GM18868 (cell line): ENCODE measurements at regions not wholly inside any gene's neighbourhood (a gene's known extent, or its start where the extent isn't known, plus 50 kb on each side); places are given as distances from the start of the nearest gene placed in this dataset.

Experiments used
- ATAC-seq: cut with Tn5 transposase; IDR thresholded peaks from one replicate; pipeline ENCODE4 v1.9.1; 2021; ENCODE audit warnings: mild to moderate bottlenecking, moderate library complexity; ENCODE audit not compliant: unreplicated experiment

DNA sequence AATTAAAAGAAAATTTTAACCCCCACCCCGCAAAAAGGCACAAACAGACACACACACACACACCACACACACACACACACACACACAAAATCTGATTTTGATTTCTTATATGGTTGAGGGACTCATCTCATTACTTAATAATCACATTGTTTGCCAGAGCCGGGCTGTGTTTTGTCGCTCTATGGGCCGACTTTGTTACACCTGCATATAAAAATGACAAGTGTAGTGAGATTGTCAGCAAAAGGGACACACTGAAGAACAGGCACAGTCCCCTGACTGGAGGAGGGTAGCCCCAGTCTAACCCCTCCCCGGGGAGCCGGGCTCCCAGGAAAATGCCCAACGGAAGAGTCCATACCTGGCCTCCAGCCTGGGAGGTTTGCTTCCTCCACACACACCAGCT, 221.6 kb downstream of the ENGASE start:
- ATAC-seq: no peak

DNA sequence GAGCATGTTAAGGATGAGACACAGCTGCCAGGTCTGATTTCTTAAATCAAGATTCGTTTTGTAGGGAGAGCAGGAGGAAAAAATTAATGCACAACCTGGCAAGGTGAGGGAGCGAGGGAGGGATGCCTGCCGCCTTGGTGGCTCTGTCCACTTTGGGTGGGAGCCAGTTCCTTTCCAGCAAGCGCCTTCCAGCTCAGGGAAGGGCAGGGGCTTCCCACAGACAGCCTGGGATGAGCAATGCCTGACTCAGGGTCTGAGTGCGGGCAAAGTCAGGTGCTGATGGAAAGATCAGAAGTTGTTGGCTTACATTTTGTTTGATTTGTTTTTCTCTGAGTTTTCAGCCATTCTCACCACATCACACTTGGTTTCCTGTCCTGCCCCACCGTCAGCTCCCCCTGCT, 220.7 kb downstream of the ENGASE start:
- ATAC-seq: no peak

DNA sequence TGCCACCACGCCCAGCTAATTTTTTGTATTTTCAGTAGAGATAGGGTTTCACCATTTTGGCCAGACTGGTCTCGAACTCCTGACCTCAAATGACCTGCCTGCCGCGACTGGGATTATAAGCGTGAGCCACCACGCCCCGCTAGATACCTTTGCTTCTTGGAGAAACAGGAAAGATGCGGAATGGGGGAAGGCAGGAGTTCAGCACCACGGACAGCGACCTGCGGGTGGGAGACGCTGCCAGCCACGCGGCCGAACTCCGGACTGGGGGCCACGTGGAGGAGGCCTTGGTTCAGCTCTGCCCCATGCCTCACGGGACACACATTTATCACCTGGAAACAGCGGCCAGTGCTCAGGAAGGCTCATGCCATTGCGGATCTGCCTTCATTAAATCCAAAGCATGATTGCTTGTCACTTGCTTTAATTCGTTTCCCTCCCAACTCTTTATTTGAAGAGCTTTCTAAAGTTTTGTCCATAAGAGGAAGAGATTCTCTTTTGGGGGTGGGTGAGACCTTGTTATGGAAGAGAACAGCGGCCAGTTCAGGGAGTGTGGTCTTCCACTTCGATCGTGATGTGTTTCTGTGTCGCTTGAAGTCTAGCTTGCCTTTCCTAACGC, 219.9 kb downstream of the ENGASE start:
- ATAC-seq: no peak

DNA sequence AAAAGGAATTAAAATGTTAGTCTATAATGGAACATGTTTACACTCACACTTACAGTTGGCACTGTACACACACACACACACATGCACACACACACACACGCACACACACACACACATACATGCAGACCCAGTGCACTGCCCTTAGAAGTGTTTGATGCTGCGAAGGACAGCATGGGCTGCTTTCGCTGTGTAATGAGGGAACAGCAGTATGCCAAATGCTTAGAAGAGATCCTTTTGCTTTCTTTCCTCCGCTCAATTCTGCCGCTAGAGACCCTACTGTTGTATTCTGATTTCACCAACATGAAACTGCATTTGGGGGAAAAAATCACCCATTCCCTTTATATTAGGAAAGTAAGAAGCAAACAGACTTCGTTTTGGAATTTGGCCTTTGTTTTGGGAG, 217.9 kb downstream of the ENGASE start:
- no peak for ATAC-seq

DNA sequence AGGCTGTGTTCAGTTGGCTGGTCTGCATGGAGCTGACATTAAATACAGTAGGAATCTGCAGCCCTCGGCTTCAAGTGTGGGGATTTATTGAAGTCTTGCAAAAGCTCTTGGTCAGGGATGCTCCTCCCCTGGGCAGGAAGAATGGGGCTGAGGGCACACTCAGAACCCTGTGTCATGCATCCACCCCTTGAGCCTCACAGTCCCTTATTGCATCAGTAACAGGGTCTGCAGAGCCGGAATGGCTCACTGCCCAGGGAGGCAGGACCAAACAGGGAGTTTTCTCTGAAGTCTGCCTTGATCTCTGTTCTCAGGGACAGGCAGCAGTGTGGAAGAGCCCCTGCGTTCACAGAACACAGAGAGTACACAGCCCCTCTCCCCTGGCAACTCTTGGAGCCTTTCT, 216.8 kb downstream of the ENGASE start:
- ATAC-seq: no peak

DNA sequence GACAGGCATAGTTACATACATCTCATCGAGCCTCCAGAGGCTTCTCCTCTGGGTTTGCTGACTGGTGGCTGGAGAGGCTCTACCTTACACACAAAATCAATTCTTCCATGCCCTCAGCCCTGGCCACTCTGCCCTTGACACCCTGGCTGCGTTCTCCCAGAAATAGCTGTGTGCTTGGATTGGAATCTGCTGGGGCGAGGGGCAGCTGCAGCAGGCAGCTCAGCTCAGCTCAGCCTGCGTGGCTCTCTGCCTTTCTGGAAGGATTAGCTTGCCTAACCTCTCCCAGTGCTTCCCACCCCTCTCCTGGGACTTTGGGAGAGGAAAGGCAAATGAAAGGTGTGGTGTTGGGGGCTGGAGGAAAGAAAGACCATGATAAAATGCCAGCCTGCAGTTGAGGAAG, 216.1 kb downstream of the ENGASE start:
- ATAC-seq: no peak

DNA sequence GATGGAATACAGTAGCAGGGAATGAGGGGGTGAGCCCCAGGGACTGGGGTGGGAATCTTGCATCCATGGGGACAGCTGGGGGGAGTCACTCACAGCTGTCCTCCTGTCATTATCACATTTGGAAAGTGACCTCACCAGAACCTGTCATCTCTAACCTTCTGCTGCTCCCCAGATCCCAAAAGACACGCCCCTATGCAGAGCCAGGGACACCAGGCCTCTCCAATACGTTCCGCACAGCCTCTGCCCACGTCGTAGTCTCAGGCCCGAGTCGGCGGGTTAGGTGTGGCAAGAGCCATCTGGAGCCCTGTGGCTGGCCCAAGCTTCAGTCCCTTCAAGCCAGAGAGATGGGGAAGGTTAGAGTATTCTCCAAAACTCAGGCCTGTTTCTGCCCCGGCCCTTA, 214.3 kb downstream of the ENGASE start:
- ATAC-seq: no peak

DNA sequence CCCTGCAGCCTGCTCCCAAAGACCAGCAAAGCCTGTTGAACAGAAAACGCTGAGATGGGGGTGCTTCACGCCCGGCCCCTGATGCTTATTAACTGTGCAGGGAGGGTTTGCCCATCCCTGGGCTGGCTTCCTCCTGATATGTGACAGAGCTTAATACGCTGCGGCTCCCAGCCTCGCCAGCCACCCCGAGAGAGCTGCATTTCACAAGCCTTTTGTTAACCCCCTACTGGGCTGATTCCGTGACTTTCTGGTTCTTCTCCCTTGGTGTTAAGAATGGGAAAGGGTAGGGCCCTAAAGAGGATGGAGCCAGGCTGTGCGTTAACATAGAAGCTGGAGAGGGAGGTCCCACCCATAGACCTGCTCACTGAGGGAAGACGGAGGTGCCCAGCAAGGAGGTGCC, 211.8 kb downstream of the ENGASE start:
- no peak for ATAC-seq

DNA sequence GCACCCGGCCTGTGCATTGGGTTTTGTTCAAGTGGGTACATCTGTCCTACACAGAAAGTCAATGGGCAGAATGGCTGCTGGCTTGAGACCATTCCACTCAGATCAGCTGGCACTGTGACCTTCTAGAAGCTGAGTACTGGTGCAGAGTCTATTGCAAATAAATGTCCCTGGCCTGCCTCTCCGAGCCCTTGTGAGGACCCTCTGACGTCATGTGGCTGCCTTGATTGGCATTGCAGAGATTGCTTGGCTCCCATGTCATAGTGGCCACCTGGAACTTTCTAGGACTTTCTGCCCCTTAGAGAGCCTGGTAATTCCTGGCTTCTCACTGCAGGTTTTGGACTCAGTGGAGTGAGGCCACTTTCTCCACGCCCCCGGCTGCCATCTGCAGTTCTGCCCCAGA, 211.3 kb downstream of the ENGASE start:
- ATAC-seq: no peak

DNA sequence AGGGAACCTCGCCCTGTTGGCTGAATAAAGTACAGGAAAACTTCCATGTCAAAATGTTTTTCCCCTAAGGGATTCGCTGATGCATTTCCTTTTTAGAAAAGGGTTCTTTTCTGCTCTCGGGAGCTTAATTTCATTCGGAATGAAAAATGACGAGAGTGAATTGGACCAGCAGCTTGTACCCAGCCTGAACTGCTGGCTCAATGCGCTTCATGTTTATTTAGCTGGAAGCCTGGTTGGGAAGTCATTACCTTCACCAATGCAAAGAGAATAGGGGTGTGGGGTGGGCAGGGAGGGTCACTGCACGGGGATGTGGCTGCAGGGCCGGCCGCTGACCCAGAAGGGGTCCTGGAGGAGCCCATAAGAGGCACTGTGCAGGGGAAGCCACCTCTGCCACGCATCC, 207.7 kb downstream of the ENGASE start:
- no peak for ATAC-seq

DNA sequence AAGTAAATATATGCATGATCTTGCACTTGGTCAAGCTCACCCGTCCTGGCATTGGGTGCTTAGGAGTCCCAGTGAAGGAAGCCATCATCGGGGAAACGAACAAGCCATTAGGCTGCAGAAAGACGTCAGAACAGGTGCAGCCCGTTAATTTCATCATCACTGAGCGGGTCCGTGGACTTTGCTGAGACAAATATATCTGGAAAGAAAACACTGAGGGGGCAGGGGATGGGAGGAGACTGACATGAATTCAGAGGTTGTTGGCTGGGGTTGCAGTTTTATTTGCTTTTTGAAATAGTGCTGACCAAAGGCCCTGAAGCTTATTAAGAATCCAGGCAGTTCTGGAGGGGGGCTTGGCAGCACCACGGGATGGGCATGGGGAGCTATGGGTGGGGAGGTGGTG, 207.2 kb downstream of the ENGASE start:
- no peak for ATAC-seq

DNA sequence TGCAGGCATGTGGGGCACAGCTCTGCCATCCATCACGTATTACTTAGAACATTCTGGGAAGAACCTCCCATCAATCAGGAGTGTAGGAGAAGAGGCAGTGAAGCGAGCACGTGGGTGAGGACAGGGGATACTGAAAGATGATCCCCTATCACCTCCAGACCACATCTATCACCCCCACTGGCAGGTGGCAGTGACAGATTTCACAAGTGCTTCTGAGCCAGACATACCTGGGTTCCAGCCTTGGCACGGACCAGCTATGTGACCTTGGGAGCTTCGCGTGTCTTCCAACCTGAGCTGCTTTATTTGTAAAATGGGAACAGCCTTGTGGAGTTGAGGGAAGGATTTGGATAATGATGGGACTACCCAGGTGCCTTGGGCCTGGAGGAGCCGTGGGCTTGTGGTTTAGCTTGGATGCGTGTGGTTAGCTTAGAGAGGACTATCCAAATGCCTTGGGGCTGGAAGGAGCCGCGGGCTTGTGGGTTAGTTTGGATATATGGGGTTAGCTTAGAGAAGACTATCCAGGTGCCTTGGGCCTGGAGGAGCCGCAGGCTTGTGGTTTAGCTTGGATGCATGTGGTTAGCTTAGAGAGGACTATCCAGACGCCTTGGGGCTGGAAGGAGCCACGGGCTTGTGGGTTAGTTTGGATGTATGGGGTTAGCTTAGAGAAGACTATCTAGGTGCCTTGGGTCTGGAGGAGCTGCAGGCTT, 206.4 kb downstream of the ENGASE start:
- no peak for ATAC-seq

DNA sequence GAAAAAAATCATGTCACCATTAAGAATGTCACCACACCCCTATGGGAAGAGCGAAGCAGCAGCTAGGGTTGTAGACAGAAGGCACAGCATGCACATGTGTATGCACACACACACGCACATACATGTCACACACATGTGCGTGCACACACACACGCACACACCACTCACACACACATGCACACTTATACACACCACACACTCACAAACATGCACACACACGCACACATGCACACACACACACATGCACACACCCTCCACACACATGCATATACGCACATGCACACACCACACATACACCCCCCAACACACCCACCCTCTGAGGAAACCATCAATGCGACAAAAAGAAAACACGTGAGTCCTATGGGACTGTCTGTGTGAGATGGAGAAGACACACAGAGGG, 205.4 kb downstream of the ENGASE start:
- ATAC-seq: no peak

DNA sequence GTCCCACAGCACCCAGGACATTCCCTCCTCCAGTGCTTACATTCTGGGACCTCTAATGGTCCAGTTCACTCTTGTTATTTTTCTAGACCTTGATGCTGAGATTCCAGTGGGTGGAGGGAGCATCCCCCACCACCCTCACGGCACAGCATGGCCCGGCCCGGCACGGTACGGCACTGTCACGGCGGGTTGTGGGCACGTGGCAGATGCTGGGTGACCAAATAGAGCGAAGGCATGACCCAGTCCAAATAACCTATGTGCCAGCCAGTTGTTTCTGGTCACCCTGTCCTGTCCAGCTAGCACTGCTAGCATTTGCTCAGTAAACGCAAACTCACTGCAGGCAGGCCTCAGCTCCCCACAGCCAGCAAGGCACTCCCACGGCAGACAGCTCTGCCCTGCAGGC, 204.7 kb downstream of the ENGASE start:
- no peak for ATAC-seq

DNA sequence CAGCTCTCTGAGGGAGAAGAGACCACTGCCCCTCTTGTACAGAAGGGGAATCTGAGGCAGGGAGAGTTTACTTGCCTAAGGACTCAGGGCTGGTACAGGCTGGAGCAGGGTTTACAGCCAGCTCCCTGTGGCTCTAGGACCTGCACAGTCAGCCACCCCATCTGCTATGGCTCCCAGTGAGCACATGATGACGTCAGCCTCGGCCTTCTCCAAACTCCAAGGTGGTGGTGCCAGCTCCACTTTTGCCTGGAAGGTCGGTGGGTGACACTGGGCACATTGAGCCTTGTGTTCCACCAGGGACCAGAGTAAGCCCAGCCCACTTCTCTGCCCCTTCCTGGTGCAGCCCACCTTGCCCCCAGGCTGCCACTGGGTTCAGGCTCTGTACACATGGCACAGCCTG, 202.2 kb downstream of the ENGASE start:
- no peak for ATAC-seq

DNA sequence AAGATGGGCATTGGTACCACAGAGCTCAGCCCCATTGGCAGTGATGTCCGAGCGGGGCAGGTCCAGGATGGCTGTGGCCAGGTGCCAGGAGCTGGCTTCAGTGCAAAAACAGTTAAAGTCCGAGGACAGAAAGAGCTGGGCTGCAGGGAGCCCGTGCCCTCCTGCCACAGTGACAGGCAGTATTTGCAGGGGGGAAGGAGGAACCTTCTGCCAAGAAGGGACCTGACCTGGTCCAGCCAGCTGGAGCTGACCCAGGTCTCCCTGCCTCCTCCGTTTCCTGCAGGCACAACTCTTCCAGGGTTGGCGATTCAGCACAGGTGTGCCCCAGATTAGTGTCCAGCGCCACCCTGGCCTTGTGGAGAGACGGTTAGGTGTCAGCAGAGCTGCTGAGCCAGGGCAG, 199.0 kb downstream of the ENGASE start:
- ATAC-seq: no peak

DNA sequence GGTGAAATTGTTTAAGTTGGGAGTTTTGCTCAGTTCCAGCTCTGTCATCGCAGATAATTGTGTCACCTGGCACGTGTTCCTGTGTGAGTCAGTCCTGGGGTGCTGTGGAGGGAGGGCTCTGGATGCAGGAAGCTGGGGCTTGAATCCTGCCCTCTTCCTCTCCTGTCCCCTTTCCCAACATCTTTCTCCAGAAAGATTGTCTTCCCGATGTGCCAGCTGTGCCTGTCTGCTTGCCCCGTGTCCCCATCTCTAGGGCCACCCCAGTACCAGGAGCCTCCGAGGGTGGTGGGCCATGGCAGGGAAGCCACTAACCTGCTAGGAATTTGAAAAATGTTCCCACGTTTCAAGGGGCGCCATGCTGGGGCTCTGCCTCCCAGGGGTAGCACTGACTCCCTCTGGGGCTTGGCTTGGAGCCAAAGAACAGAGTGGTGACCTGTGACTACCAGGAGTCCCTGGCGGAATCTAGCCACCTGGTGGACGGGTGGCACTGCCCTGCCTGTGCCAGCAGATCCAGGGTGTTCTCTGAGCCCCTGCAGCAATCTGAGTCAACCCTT, 198.1 kb downstream of the ENGASE start:
- no peak for ATAC-seq

DNA sequence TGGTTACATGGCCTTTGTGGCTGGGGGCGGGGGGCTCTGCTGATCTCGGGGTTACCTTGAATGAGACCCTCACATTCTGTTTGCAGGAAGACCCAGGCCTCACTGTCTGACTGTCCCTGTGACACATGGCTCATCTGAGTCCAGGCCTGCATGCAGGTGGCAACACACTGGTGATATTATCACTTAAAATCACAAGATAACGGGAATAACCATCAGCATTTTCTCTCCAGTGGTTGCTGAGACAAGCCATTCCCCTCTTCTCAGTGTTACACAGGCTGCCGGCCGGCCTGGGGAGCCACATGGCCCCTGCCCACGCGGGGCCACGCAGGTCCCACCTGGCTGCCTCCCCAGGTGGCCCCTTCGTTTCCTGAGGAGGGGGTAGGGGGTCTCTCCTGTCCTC, 197.6 kb downstream of the ENGASE start:
- ATAC-seq: no peak

DNA sequence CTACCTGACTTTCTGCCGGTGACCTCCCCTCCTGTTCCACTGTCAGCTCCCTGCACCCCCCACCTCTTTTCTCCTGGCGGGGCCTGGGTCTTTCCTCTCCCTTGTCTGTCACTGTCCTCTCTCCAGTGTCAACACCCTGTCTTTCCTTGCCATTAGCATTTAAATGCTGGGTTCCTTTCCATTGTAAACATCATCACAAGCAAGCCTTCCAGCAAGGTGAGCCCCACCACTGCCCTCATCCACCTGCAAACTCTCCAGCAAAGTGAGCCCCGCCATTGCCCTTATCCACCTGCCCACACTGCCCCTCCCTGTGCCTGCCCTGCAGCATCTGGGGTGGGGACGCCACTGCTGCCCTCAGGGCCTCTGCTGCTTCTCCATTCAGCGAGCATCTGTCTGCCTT, 195.0 kb downstream of the ENGASE start:
- no peak for ATAC-seq

DNA sequence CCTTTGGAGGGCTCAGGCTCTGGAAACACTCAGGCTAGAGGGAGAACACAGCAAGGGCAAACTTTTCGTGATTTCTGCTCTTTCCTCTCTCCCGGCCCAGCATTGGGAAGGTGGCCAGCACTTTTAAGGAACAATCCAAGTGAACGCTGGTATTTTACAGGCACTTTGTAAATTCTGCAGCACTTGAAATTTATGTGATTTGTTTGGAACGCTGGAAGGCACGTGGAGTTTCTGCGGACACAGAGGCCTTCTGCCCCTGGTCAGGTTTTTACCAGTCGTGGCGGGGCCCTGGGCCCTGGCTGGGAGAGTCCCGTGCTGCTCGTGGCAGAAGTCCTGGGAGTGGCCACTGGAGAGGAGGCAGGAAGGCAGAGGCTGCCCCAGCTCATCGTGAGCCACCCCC, 188.6 kb downstream of the ENGASE start:
- no peak for ATAC-seq

DNA sequence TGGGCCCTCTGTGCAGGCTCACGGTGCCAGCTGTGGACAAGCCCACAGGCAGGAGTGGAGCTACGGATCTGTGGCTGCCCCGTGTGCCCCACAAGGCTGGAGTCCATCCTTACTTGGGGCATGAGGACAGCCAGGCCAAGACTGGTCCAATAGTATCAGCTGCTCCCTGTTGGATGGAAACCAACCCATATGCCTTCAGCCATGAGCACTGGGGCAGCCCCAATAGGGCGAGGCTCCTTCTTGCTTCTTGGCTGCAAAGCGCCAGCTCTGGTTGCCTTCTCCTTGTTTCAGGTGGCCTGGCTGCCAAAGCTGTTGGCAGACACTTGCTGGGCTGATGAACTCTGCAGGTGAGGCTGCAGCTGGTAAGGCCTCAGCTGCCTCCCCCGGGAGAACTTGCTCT, 188.0 kb downstream of the ENGASE start:
- ATAC-seq: no peak

DNA sequence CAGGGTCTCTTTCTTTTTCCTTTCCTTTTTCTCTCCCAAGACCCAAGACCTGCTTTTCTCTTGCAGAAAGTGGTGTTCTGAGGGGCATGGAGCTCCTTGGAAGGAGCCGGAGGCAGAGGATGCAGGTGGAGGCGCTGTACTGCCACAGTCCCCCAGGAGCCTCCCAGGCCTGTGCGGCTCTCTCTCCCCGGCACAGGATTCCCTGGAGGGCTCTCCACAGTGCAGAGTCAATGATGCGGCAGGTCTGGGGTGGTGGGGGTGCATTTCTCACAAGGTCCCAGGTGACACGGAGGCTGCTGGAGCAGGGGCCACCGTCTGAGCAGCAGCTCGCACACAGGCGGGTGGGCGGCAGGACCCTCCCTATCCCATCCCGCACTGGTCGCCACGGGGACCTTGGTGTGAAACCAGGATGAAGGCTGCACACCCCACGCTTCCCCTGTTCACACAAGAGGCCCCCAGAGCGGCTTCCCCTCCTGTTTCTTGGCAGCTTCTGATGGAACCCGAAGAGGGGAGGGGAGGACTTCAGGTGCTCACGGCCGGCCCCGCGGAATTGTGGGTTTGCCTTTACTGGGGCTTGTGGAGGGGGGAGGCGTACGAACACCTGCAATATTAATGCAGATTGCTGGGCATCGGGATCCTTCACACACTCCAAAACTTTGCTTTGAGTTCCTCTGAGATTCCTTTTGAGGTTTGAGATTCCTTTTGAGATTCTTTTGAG, 186.9 kb downstream of the ENGASE start:
- no peak for ATAC-seq
